ENCODE measurements at regions not wholly inside any gene's neighbourhood (a gene's known extent, or its start where the extent isn't known, plus 50 kb on each side); places are given as distances from the start of the nearest gene placed in this dataset.

DNA sequence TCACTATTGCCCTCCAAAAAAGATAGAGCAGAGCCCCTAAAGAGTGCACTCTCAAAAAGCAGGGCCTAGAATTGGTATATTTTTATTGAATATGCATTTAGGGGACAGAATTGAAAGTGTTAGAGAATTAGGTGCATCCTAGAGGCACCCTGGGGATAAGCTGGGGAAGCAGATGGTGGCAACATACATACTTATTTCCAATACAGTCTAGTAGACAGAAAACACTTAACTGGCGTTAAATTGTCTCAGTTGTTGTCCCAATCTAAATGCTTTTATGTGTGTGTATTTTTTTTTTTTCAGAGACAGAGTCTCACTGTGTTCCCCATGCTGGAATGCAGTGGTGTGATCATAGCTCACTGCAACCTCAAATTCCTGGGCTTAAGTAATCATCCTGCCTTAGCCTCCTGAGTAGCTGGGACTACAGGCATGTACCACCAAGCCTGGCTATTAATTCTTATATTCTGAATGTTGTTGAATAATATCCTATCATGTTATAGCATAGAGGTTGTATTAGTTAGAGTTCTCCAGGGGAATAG, 481.8 kb downstream of the GRXCR1 start:
- H3K27ac Mint-ChIP-seq (ENCODE audit: unreplicated experiment), result no peak overlapping the region
- no peaks in the 10 kb centered on the region for H3K4me1 Mint-ChIP-seq (ENCODE audit: unreplicated experiment)
- no peak overlapping the region for H3K4me3 Mint-ChIP-seq (ENCODE audit: unreplicated experiment)
- no peaks in the 10 kb centered on the region for H3K36me3 Mint-ChIP-seq (ENCODE audit: unreplicated experiment)
- no peak for DNase-seq (ENCODE audit: extremely low spot score, unreplicated experiment)
- H3K27me3 Mint-ChIP-seq (ENCODE audit: unreplicated experiment), result no peaks in the 10 kb centered on the region
- H3K9me3 Mint-ChIP-seq (ENCODE audit: unreplicated experiment), result no peaks in the 10 kb centered on the region
- no peak for TF ChIP-seq CTCF (IDR thresholded peaks at IDR 0.05)

DNA sequence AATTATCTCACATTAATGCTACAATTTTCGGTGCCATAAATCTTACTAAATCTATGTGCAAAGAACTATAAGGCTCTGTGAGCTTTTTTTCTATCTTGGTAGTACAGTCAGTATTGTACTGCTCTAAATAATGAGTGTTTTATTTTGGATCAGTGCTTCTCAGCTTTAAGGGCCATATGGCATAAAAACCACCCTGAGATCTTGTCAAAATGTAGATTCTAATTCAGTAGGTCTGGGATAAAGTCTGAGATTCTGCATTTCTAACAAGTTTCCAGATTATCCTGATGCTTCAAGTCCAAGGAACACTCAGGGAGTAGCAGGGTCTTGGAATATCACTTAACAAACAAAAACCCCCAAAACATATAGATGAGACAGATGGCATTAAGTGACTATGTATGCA, 486.5 kb downstream of the GRXCR1 start:
- Mint-ChIP-seq H3K27me3 (ENCODE audit: unreplicated experiment) (no peaks in the 10 kb centered on the region), H3K4me1 (ENCODE audit: unreplicated experiment) (no peaks in the 10 kb centered on the region), H3K36me3 (ENCODE audit: unreplicated experiment) (no peaks in the 10 kb centered on the region), H3K27ac (ENCODE audit: unreplicated experiment) (no peak overlapping the region), H3K9me3 (ENCODE audit: unreplicated experiment) (no peaks in the 10 kb centered on the region), H3K4me3 (ENCODE audit: unreplicated experiment) (no peak overlapping the region)
- no peak for DNase-seq (ENCODE audit: extremely low spot score, unreplicated experiment)
- TF ChIP-seq CTCF (IDR thresholded peaks at IDR 0.05), result no peak

GRCh38 chr4:43380093-43380492, 487.6 kb downstream of the GRXCR1 start:
- no peaks in the 10 kb centered on the region for H3K4me1 Mint-ChIP-seq (ENCODE audit: unreplicated experiment)
- no peak for TF ChIP-seq CTCF (IDR thresholded peaks at IDR 0.05)
- H3K27ac Mint-ChIP-seq (ENCODE audit: unreplicated experiment), result no peak overlapping the region
- H3K4me3 Mint-ChIP-seq (ENCODE audit: unreplicated experiment), result no peak overlapping the region
- H3K27me3 Mint-ChIP-seq (ENCODE audit: unreplicated experiment), result no peaks in the 10 kb centered on the region
- no peak for DNase-seq (ENCODE audit: extremely low spot score, unreplicated experiment)
- no peaks in the 10 kb centered on the region for H3K36me3 Mint-ChIP-seq (ENCODE audit: unreplicated experiment)
- H3K9me3 Mint-ChIP-seq (ENCODE audit: unreplicated experiment), result no peaks in the 10 kb centered on the region

- Mint-ChIP-seq H3K27me3 (ENCODE audit: unreplicated experiment) (peaks cover 7% of the 10 kb centered on the region), H3K27ac (ENCODE audit: unreplicated experiment) (no peak overlapping the region), H3K4me1 (ENCODE audit: unreplicated experiment) (no peaks in the 10 kb centered on the region), H3K4me3 (ENCODE audit: unreplicated experiment) (no peak overlapping the region), H3K9me3 (ENCODE audit: unreplicated experiment) (no peaks in the 10 kb centered on the region), H3K36me3 (ENCODE audit: unreplicated experiment) (no peaks in the 10 kb centered on the region)
- DNase-seq (ENCODE audit: extremely low spot score, unreplicated experiment), result no peak
- no peak for TF ChIP-seq CTCF (IDR thresholded peaks at IDR 0.05)
These were observed 498.6 kb downstream of the GRXCR1 start for GRCh38 chr4:43391069-43391468.

GRCh38 chr4:43394976-43395375, 502.5 kb downstream of the GRXCR1 start:
- no peak for TF ChIP-seq CTCF (IDR thresholded peaks at IDR 0.05)
- H3K4me1 Mint-ChIP-seq (ENCODE audit: unreplicated experiment), result no peaks in the 10 kb centered on the region
- H3K9me3 Mint-ChIP-seq (ENCODE audit: unreplicated experiment), result no peaks in the 10 kb centered on the region
- H3K36me3 Mint-ChIP-seq (ENCODE audit: unreplicated experiment), result no peaks in the 10 kb centered on the region
- H3K4me3 Mint-ChIP-seq (ENCODE audit: unreplicated experiment), result no peak overlapping the region
- H3K27ac Mint-ChIP-seq (ENCODE audit: unreplicated experiment), result no peak overlapping the region
- peaks cover 3% of the 10 kb centered on the region for H3K27me3 Mint-ChIP-seq (ENCODE audit: unreplicated experiment)
- no peak for DNase-seq (ENCODE audit: extremely low spot score, unreplicated experiment)
